ENCODE measurements at regions not wholly inside any gene's neighbourhood (a gene's known extent, or its start where the extent isn't known, plus 50 kb on each side); places are given as distances from the start of the nearest gene placed in this dataset.

- DNase-seq (ENCODE audit: extremely low read depth, low read depth, low spot score), result no peak
Measured at GRCh38 chr11:39145346-39145745, 2314.1 kb downstream of the LRRC4C start.

DNA sequence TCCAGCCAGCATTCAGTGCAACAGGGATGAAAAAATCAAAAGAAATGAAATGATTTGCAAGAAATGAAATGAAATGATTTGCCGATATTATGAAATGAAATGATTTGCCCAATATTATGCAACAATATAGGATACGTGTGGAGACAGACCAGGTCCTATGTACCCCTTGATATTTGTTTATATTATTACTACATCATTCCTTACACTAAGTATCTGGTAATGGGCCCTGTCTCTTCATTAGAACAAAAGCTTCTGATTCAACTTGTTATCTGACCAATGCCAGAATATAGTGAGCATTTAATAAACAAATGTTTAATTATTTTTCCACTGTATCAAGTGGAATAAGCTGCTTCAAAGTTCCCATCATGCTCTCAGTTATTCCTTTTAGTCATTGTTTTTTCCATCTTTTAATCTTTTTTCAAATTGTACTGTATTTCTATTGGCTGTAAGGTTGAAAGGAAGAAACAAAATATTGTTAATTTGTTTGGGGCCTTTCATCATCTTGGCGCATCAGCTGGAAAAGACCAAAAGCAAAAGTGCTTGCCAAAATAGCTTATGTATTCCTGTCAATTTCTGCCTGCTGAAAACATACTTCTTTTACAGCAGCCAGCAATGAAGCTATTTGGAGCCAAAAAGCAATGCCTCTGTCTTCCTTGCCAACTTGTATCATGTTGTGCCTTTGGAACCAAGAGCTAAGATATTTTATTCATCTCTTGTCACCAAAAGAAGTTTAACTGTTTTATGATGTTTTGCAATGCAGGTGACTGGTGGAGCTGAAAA lies 2314.9 kb downstream of the LRRC4C start:
- no peak for DNase-seq (ENCODE audit: extremely low read depth, low read depth, low spot score)

- no peak for DNase-seq (ENCODE audit: extremely low read depth, low read depth, low spot score)
Measured at GRCh38 chr11:39139581-39139980, 2319.9 kb downstream of the LRRC4C start.

DNA sequence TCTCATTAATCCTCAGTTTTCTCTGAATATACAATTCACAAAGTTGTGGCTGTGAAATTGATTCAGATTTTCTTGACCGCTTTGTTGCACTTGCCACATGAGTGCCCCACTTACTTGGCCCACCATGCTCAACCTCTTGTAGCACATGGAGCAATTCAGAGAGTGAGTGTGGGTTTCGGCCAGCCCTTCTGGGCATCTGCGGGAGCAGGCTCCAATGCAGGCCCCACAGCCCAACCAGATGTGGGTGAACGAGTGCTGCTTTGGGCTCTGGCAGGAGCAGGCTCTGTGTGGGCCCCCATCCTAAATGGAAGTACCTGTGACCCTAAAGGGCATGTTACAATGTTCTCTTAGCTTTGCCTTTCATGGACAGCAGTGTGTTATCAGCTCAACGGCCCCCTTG lies 2338.6 kb downstream of the LRRC4C start:
- no peak for DNase-seq (ENCODE audit: extremely low read depth, low read depth, low spot score)

DNA sequence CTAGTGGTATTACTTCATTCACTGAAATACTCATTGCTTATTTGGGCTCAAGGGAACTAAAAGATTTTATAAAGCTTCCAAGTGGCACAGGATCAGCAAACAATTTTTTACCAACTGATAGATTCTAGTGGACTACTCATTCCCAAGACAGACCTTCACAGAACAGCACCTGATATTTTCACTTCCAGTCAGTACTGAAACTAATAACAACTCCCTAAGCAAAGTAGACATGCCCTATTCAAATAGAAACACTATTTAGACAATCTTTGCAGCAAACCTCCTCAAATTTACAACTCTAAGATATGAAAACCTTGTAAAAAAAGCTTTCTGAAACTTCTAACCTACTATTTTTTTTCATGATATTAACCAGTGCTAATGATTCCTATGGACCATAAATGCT lies 2345.8 kb downstream of the LRRC4C start:
- no peak for DNase-seq (ENCODE audit: extremely low read depth, low read depth, low spot score)

- no peak for DNase-seq (ENCODE audit: extremely low read depth, low read depth, low spot score)
Measured at GRCh38 chr11:39102236-39102635, 2357.2 kb downstream of the LRRC4C start.

- DNase-seq (ENCODE audit: extremely low read depth, low read depth, low spot score), result no peak
Measured at GRCh38 chr11:39078465-39078864, 2381.0 kb downstream of the LRRC4C start.

DNA sequence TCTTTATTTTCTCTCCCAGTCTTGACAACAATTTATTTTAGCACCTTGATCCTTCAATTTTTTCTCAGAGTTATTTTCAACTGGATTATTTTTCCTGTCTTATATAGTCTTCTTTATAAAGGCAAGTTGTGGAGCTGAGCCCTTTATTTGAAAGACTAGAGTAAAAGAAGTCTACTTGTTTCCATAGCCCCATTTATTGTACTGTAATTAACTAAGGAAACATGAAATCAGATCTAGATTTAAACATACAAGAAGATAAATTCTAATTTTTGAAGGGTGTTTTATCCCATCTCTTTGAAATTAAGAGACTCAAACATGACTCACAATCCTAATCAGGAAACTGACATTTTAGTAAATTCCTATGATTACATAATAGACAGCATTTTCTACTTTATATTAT lies 2421.8 kb downstream of the LRRC4C start:
- no peak for DNase-seq (ENCODE audit: extremely low read depth, low read depth, low spot score)

- no peak for DNase-seq (ENCODE audit: extremely low read depth, low read depth, low spot score)
Measured at GRCh38 chr11:39036021-39036420, 2423.4 kb downstream of the LRRC4C start.

DNA sequence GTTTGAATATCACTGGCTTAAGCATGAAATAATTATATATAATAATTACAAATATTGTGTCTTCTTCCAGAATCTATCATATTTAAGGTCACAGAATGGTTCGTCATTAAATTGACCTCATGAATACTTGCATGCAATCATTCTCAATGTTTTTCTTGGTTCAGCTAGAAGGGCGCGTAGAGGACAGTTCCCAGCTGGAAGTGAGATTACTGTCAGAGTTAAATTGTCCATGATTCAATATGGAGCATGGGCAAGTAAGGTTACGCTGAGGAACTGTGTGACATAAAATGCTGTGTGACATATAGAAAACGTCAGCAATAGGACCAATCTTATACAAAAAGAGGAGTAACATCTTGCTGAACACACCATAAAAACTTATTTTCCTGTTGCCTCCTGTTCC lies 2423.5 kb upstream of the RAG2 start:
- DNase-seq (ENCODE audit: extremely low read depth, low read depth, low spot score), result no peak

GRCh38 chr11:39011797-39012196 lies 2413.8 kb upstream of the RAG2 start:
- no peak for DNase-seq (ENCODE audit: extremely low read depth, low read depth, low spot score)

GRCh38 chr11:38990841-38991240 lies 2392.8 kb upstream of the RAG2 start:
- no peak for DNase-seq (ENCODE audit: extremely low read depth, low read depth, low spot score)

DNA sequence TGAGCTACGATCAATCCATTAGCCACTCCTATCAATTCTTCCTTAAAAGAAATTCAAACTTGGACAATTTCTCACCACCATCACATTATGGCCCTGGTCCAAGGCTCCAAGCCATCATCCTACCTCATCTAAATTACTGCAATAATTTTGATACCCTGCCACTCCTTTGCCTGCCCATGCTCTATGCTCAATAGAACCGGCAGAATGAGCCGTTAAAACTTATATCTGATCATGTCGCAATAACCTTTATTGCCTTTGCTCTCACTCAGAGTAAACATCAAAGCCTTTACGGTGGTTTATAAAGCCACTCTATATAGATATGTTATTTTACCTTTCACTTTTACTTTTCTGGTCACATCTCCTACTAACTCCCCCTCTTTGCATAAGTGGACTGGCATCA lies 2392.1 kb upstream of the RAG2 start:
- no peak for DNase-seq (ENCODE audit: extremely low read depth, low read depth, low spot score)

- no peak for DNase-seq (ENCODE audit: extremely low read depth, low read depth, low spot score)
Measured at GRCh38 chr11:38988908-38989307, 2390.9 kb upstream of the RAG2 start.

DNA sequence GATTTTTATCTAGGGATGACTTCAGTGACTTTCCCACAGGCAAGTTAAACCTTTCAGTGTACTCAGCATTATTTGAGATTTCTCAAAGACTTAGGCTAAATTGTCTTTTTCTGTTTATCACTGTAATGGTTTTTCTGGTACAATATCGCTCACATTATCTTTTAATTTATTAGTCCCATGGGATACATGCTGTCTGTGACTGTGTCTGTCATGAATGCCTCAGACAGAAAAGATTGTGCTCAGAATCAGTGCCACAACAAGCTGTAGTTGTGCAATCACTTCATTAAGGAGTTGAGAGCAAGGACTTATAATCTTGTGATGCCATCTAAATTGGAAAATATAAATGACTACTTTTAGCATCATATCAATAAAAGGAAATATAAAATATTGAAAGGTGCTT lies 2374.2 kb upstream of the RAG2 start:
- no peak for DNase-seq (ENCODE audit: extremely low read depth, low read depth, low spot score)

DNA sequence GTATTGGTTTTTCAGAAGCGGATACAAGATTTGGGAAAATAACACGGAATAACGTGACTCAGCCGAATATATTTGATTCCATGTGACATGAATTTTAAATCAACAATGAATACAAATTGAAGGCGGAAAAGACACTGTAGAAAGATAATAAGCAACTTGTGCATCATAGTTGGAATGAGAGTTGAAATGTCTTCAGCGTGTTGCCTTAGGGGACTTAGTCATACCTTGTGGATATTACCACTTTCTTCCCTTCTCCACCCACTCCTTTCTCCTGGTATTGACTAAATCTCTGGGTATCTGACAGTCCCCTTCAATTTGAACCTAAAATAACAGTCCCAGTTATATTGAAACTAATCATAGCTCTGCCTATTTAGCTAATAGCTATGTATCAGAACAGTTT lies 2373.1 kb upstream of the RAG2 start:
- DNase-seq (ENCODE audit: extremely low read depth, low read depth, low spot score), result no peak

- no peak for DNase-seq (ENCODE audit: extremely low read depth, low read depth, low spot score)
Measured at GRCh38 chr11:38968951-38969350, 2370.9 kb upstream of the RAG2 start.

DNA sequence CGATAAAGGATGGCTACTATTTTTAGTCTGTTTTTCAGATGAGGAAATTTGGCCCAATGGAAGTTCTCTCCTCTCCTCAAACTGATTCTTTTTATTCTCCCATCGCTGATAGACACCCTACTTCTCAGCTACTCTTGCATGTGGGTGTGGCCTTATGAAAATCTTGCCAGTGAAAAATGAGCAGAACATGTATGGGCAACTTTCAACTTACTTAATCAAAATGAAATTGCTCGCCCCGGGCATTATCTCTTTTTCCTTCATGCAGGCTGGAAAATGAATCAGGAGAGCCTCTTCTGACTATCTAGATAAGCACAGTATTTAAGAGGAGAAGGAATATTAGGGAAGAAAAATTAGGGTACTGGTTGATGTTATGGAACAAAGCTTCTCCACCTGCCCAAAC lies 2354.7 kb upstream of the RAG2 start:
- no peak for DNase-seq (ENCODE audit: extremely low read depth, low read depth, low spot score)

GRCh38 chr11:38950867-38951266 lies 2352.8 kb upstream of the RAG2 start:
- no peak for DNase-seq (ENCODE audit: extremely low read depth, low read depth, low spot score)

GRCh38 chr11:38948392-38948791 lies 2350.4 kb upstream of the RAG2 start:
- no peak for DNase-seq (ENCODE audit: extremely low read depth, low read depth, low spot score)

- DNase-seq (ENCODE audit: extremely low read depth, low read depth, low spot score), result no peak
Measured at GRCh38 chr11:38937709-38938108, 2339.7 kb upstream of the RAG2 start.

- no peak for DNase-seq (ENCODE audit: extremely low read depth, low read depth, low spot score)
Measured at GRCh38 chr11:38935941-38936340, 2337.9 kb upstream of the RAG2 start.

DNA sequence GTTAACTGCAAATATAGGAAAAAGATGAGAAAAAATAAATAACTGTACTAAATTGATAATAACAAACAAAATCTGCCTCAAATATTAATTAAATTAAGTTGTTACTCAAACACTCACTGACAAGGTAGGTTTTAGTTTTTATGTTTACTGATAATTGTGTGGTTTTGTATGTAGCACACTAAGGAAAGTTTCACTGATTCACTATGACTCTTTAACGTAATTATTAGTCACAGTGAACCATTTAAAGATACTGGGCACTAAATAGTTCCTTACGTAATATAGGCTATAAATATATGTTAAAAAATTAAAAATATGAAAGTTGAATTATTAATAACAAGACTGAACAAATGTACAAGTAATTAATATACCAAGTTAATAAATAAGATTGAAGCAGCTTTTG lies 2330.0 kb upstream of the RAG2 start:
- DNase-seq (ENCODE audit: extremely low read depth, low read depth, low spot score), result no peak

All from glomerular endothelial cell (primary cell).